ENCODE measurements at regions not wholly inside any gene's neighbourhood (a gene's known extent, or its start where the extent isn't known, plus 50 kb on each side); places are given as distances from the start of the nearest gene placed in this dataset.

GRCh38 chr22:48603621-48604320, 1223.9 kb downstream of the BRD1 start:
- no peak overlapping the region for H3K4me3 ChIP-seq (ENCODE audit: low read depth, low read length)

GRCh38 chr22:48602805-48603518, 1224.7 kb downstream of the BRD1 start:
- H3K4me3 ChIP-seq (ENCODE audit: low read depth, low read length): no peak overlapping the region

- H3K4me3 ChIP-seq (ENCODE audit: low read depth, low read length): no peak overlapping the region
Measured at GRCh38 chr22:48600681-48601080, 1227.0 kb downstream of the BRD1 start.

- no peak overlapping the region for H3K4me3 ChIP-seq (ENCODE audit: low read depth, low read length)
Measured at GRCh38 chr22:48600171-48600570, 1227.5 kb downstream of the BRD1 start.

- no peak overlapping the region for H3K4me3 ChIP-seq (ENCODE audit: low read depth, low read length)
Measured at GRCh38 chr22:48599346-48599745, 1228.3 kb downstream of the BRD1 start.

- no peak overlapping the region for H3K4me3 ChIP-seq (ENCODE audit: low read depth, low read length)
Measured at GRCh38 chr22:48596111-48596850, 1231.4 kb downstream of the BRD1 start.

GRCh38 chr22:48595511-48595905, 1232.2 kb downstream of the BRD1 start:
- no peak overlapping the region for H3K4me3 ChIP-seq (ENCODE audit: low read depth, low read length)

GRCh38 chr22:48594757-48595510, 1232.7 kb downstream of the BRD1 start:
- no peak overlapping the region for H3K4me3 ChIP-seq (ENCODE audit: low read depth, low read length)

- no peak overlapping the region for H3K4me3 ChIP-seq (ENCODE audit: low read depth, low read length)
Measured at GRCh38 chr22:48594016-48594756, 1233.5 kb downstream of the BRD1 start.

- no peak overlapping the region for H3K4me3 ChIP-seq (ENCODE audit: low read depth, low read length)
Measured at GRCh38 chr22:48593551-48593950, 1234.1 kb downstream of the BRD1 start.

GRCh38 chr22:48592931-48593330, 1234.7 kb downstream of the BRD1 start:
- H3K4me3 ChIP-seq (ENCODE audit: low read depth, low read length): no peak overlapping the region

GRCh38 chr22:48592488-48592887, 1235.2 kb downstream of the BRD1 start:
- no peak overlapping the region for H3K4me3 ChIP-seq (ENCODE audit: low read depth, low read length)

GRCh38 chr22:48592066-48592345, 1235.7 kb downstream of the BRD1 start:
- H3K4me3 ChIP-seq (ENCODE audit: low read depth, low read length): no peak overlapping the region

- no peak overlapping the region for H3K4me3 ChIP-seq (ENCODE audit: low read depth, low read length)
Measured at GRCh38 chr22:48591286-48592065, 1236.2 kb downstream of the BRD1 start.

- H3K4me3 ChIP-seq (ENCODE audit: low read depth, low read length): no peak overlapping the region
Measured at GRCh38 chr22:48589901-48590300, 1237.8 kb downstream of the BRD1 start.

- no peak overlapping the region for H3K4me3 ChIP-seq (ENCODE audit: low read depth, low read length)
Measured at GRCh38 chr22:48588878-48589450, 1238.7 kb downstream of the BRD1 start.

GRCh38 chr22:48588151-48588877, 1239.4 kb downstream of the BRD1 start:
- no peak overlapping the region for H3K4me3 ChIP-seq (ENCODE audit: low read depth, low read length)

- no peak overlapping the region for H3K4me3 ChIP-seq (ENCODE audit: low read depth, low read length)
Measured at GRCh38 chr22:48587236-48587865, 1240.3 kb downstream of the BRD1 start.
